GM19463 (cell line): ENCODE measurements at regions not wholly inside any gene's neighbourhood (a gene's known extent, or its start where the extent isn't known, plus 50 kb on each side); places are given as distances from the start of the nearest gene placed in this dataset.

Source experiments
- ATAC-seq: cut with Tn5 transposase; IDR thresholded peaks from one replicate; pipeline ENCODE4 v1.9.1; 2021; ENCODE audit warnings: mild to moderate bottlenecking, moderate library complexity; ENCODE audit not compliant: unreplicated experiment

GRCh38 chr20:48170625-48171024 lies 385.3 kb upstream of the SULF2 start:
- no peak for ATAC-seq

DNA sequence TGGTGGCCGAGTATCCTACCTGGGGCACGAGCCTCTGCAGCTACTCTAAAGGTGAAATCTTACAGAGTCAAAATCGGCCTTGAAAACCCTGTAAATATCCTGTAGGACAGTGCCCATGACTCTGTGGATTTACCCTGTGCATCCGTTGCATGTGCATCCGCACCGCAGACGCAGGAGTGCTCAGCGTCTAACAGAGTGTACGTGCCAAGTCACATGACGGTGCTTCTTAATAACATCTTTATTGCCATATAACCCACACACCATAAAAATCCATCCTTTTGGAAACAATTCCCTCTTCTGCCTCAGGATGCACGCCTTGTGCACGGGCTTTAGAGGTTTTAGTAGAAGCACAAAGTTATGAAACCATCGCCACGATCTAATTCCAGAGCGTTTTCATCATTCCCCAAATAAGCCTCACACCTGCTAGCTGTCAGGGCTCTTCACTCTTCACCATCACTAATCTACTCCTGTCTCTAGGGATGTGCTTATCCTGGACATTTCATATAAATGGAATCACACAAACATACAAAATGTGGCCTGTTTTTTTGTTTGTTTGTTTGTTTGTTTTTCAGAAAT lies 384.5 kb upstream of the SULF2 start:
- ATAC-seq: no peak

DNA sequence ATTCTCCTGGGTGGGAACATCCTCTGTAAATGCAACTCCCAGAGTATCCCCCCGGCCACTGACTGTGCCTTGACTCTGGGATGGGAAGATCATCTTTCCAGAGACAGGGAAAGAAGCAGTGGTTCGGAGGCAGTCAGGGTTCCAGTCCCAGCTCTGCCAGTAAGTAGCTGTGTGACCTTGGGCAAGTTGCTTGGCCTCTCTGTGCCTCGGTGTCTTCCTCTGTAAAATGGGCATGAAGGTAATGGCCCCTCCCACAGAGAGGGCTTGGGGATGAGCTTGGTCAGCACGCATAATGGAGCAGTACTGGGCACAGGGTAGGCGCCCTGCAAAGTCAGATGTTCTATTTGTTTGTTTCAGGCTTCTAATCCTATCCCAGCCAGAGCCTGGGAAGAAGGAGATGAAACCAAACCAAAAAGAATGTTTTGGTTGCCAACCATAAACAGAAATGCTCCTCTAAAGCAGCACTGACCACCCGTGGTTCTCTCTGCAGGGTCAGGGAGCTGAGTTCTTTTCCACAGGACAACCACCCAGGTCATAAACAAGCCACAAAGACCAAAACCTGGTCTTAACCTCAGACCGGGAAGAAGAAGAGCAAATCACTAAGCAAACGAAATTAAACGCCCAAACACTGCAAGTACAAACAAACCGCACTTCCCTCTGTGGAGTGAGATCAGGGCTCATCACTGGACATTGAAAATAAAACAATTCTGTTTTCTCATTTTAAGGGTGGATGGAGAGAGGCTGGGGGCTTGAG lies 381.0 kb upstream of the SULF2 start:
- no peak for ATAC-seq

- ATAC-seq: no peak
Measured at GRCh38 chr20:48165401-48165685, 380.1 kb upstream of the SULF2 start.

- ATAC-seq: no peak
Measured at GRCh38 chr20:48164566-48165400, 379.5 kb upstream of the SULF2 start.

GRCh38 chr20:48164034-48164433 lies 378.8 kb upstream of the SULF2 start:
- no peak for ATAC-seq

DNA sequence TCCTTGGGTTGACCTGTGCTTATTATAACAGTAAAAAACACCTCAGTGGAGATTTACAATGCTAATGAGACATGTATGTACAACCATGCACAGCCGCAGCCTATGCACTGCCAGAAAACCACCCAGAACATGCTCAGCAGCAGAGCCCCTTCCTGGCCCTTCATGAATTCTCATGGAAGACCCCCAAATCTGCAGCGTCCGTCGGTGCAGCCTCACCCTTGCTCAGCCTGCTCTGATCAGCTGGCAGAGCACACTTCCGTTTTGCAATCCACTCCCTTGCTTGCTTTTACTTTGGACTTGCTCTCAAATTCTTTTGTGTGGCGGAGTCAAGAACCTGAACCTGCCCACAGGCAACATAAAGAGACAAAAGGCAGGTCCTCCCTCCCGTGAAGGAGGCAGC lies 378.2 kb upstream of the SULF2 start:
- ATAC-seq: no peak

- ATAC-seq: no peak
Measured at GRCh38 chr20:48162621-48163020, 377.3 kb upstream of the SULF2 start.

GRCh38 chr20:48159145-48160008 lies 374.1 kb upstream of the SULF2 start:
- no peak for ATAC-seq

GRCh38 chr20:48158014-48158413 lies 372.7 kb upstream of the SULF2 start:
- ATAC-seq: no peak

- ATAC-seq: no peak
Measured at GRCh38 chr20:48156951-48157700, 371.8 kb upstream of the SULF2 start.

DNA sequence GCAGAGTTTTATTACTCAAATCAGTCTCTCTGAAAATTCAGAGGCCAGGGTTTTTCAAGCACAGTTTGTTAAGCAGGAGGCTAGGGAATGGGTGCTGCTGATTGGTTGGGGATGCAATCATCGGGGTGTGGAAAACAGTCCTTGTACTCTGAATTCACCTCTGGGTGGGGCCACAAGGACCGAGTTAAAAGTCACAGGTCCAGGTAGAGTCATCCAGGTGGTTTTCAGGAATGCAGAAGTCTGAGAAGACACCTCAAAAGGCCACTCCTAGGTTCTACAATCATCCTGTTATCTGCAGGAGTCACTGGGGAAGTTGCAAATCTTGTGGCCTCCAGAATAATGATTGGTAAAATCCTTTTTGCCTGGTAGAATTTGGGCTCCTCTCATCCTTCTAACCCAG lies 371.2 kb upstream of the SULF2 start:
- ATAC-seq: no peak

- no peak for ATAC-seq
Measured at GRCh38 chr20:48155268-48155667, 370.0 kb upstream of the SULF2 start.

DNA sequence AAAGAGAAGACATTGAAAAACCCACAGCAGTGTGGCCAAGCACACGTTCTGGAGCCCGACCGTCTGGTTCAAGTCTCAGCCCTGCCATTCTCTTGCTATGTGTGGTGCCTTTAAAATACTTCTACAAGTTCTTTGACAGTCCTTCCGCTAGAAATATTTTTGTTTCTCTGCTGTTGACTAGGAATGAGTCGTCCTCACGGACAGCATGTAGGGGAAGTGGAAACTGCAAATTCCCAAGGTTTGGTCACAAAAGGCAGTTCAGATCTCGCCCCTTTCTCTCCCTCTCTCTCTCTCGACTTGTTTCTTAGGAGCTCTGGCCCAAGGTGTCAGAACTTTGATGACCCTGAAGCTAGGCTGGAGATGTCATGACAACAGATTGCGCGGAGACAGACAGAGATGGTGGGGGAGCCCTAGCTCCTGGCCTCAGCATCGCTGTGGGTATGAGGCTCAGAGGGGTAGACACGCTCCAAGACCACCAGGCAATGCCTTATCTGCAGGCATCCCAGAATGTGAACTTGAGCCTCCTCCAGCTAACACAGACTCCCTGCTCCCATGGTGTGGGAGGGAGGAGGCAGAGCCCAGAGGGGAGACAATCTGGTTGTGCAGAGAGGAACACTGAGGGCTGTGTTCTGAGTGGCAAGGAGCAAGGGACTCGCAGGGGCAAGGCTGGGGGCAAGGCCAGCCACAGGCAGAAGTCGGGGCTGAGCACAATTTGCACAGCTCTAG lies 368.9 kb upstream of the SULF2 start:
- ATAC-seq: no peak

DNA sequence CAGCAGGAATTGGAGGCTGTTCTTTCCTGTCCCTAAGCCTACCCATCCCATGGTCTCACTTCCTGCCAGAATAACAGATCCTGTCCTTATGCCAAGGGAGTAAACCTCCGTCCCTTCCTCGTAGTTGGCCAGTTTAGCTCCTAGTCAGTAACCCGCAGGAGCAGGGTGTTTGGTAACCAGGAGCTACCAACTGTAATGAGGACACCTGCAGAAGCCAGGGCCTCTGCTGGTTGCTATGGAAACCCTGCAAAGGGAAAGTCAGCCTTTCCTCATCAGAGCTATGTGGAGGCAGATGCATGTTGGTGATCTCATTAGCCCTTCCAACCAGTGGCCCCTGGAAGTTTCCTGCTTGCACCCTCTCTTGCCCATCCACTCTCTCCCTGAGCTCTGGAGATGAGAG lies 368.2 kb upstream of the SULF2 start:
- ATAC-seq: no peak

GRCh38 chr20:48153103-48153502 lies 367.8 kb upstream of the SULF2 start:
- no peak for ATAC-seq

- ATAC-seq: no peak
Measured at GRCh38 chr20:48150568-48150967, 365.3 kb upstream of the SULF2 start.

DNA sequence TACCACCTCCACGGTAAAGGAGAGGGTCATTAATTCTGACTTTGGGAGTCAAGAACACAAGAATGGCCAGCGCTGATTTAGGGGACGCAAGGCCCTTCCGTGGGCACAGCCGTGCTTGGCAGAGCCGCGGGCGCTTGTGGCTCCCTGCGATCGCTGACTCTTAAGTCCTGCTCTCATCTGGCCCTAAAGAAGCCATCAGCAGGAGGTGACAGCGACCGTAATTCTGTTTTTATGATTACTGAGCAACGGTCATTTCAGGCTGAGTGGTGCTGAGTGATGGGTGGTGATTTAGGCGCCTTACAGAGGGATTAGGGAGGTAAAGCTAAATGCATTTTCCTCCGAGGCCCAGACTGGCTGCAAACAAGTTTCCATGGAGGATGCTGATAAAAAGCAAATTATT lies 364.6 kb upstream of the SULF2 start:
- no peak for ATAC-seq

DNA sequence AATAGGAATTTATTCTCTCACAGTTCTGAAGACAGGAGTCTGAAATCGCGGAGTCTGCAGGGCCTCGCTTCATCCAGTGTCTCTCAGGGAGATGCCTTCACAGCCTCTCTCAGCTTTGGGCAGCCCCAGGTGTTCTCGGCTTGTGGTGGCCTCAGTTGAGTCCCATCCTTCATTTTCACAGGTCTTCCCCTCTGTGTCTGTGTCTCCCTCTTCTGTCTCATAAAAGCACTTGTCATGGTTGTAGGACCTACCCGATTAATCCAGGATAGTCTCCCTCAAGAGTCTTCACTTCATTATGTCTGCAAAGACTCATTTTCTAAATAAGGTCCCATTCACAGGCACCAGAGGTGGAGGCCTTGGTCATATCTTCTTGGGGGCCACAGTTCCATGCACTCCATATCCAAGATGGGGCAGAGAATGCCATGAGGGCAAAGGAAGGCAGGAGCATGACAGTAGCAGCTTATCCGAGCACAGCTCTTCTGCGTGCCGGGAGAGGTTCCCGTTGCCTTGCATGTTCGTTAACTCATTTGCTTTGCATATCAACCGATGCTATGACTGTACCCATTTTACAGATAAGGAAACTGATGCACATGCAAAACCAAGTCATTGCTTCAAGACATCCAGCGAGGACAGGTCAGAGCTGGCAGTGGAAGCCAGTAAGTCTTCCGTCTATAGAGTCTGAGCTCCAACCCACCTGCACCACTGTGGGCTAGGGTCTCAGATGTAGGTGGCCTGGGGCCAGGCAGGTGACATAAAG lies 363.8 kb upstream of the SULF2 start:
- no peak for ATAC-seq
